ENCODE measurements at regions not wholly inside any gene's neighbourhood (a gene's known extent, or its start where the extent isn't known, plus 50 kb on each side); places are given as distances from the start of the nearest gene placed in this dataset.

GRCh38 chrX:107571296-107571998 is 56.9 kb upstream of the PRPS1 start:
- no peak overlapping the region for H2BK5ac ChIP-seq (ENCODE audit: low read length)
- H3K27me3 ChIP-seq (ENCODE audit: control insufficient read depth in 3 of 3, insufficient read depth in 3 of 3, low read depth in 1 of 3, low read length in 3 of 3): no peaks in the 10 kb centered on the region
- no peak overlapping the region for H2AK5ac ChIP-seq (ENCODE audit: low read depth, low read length)
- H3K36me3 ChIP-seq (replicated peaks in 1 of 2; ENCODE audit: control insufficient read depth in 2 of 2, insufficient read depth in 2 of 2, low read length in 2 of 2): no peaks in the 10 kb centered on the region
- H3K79me1 ChIP-seq (ENCODE audit: low read depth, low read length): no peaks in the 10 kb centered on the region
- no peak overlapping the region for H2AFZ ChIP-seq (ENCODE audit: low read length)
- no peak overlapping the region for H3K14ac ChIP-seq (ENCODE audit: low read length)
- H2BK120ac ChIP-seq (ENCODE audit: low read depth, low read length): no peak overlapping the region
- H2BK15ac ChIP-seq (ENCODE audit: low read length): no peak overlapping the region
- no peak overlapping the region for H3K4me2 ChIP-seq (ENCODE audit: insufficient read depth, low read length, poor library complexity, severe bottlenecking)
- no peak overlapping the region for H3K23ac ChIP-seq (ENCODE audit: low read depth, low read length, poor library complexity)
- H3K9me3 ChIP-seq (replicated peaks in 1 of 2; ENCODE audit: control insufficient read depth in 2 of 2, insufficient read depth in 1 of 2, low read depth in 1 of 2, low read length in 2 of 2): no peaks in the 10 kb centered on the region
- no peak overlapping the region for H4K91ac ChIP-seq (ENCODE audit: low read depth, low read length, poor library complexity)
- no peak overlapping the region for H2BK12ac ChIP-seq (ENCODE audit: low read length)
- no peak overlapping the region for H3K4me3 ChIP-seq (ENCODE audit: low read length in 2 of 2)
- no peak overlapping the region for H3K9ac ChIP-seq (ENCODE audit: low read depth, low read length, poor library complexity)
- H3K27ac ChIP-seq (replicated peaks; ENCODE audit: low read length): no peak overlapping the region
- no peak overlapping the region for H3K4ac ChIP-seq (ENCODE audit: low read length)
- no peak overlapping the region for H3K18ac ChIP-seq (ENCODE audit: low read length)
- DNase-seq (ENCODE audit: low spot score): no peak
- H3K4me1 ChIP-seq (ENCODE audit: control insufficient read depth in 2 of 2, insufficient read depth in 1 of 2, low read depth in 1 of 2, low read length in 2 of 2): peaks cover 0 to 2% of the 10 kb centered on the region in 2 donors
- no CpG with 5 or more reads among the region's 9 CpGs for WGBS, 2 donors (ENCODE audit: extremely low coverage in 2 of 2, insufficient read length in 2 of 2, insufficient replicate concordance in 1 of 2)
- no peak overlapping the region for H4K8ac ChIP-seq (ENCODE audit: low read depth, low read length)

GRCh38 chrX:107573016-107573415 is 55.3 kb upstream of the PRPS1 start:
- Histone ChIP-seq H2AK5ac (ENCODE audit: low read depth, low read length) (no peak overlapping the region), H2BK120ac (ENCODE audit: low read depth, low read length) (no peak overlapping the region), H3K18ac (ENCODE audit: low read length) (no peak overlapping the region), H2BK12ac (ENCODE audit: low read length) (no peak overlapping the region), H3K4me2 (ENCODE audit: insufficient read depth, low read length, poor library complexity, severe bottlenecking) (no peak overlapping the region), H2AFZ (ENCODE audit: low read length) (no peak overlapping the region), H3K27ac (replicated peaks; ENCODE audit: low read length) (no peak overlapping the region), H3K36me3 (replicated peaks in 1 of 2; ENCODE audit: control insufficient read depth in 2 of 2, insufficient read depth in 2 of 2, low read length in 2 of 2) (peaks cover 0 to 2% of the 10 kb centered on the region in 2 donors), H3K79me1 (ENCODE audit: low read depth, low read length) (no peaks in the 10 kb centered on the region), H3K9me3 (replicated peaks in 1 of 2; ENCODE audit: control insufficient read depth in 2 of 2, insufficient read depth in 1 of 2, low read depth in 1 of 2, low read length in 2 of 2) (no peaks in the 10 kb centered on the region), H4K91ac (ENCODE audit: low read depth, low read length, poor library complexity) (no peak overlapping the region), H3K27me3 (ENCODE audit: control insufficient read depth in 3 of 3, insufficient read depth in 3 of 3, low read depth in 1 of 3, low read length in 3 of 3) (no peaks in the 10 kb centered on the region), H3K4me3 (ENCODE audit: low read length in 2 of 2) (no peak overlapping the region), H3K4me1 (ENCODE audit: control insufficient read depth in 2 of 2, insufficient read depth in 1 of 2, low read depth in 1 of 2, low read length in 2 of 2) (no peaks in the 10 kb centered on the region), H3K23ac (ENCODE audit: low read depth, low read length, poor library complexity) (no peak overlapping the region), H2BK5ac (ENCODE audit: low read length) (no peak overlapping the region), H2BK15ac (ENCODE audit: low read length) (no peak overlapping the region), H3K4ac (ENCODE audit: low read length) (no peak overlapping the region), H3K14ac (ENCODE audit: low read length) (no peak overlapping the region), H4K8ac (ENCODE audit: low read depth, low read length) (no peak overlapping the region), H3K9ac (ENCODE audit: low read depth, low read length, poor library complexity) (no peak overlapping the region)
- DNase-seq (ENCODE audit: low spot score): no peak
- no CpG with 5 or more reads among the region's 7 CpGs for WGBS, 2 donors (ENCODE audit: extremely low coverage in 2 of 2, insufficient read length in 2 of 2, insufficient replicate concordance in 1 of 2)

- H4K91ac ChIP-seq (ENCODE audit: low read depth, low read length, poor library complexity): no peak overlapping the region
- no peak overlapping the region for H3K23ac ChIP-seq (ENCODE audit: low read depth, low read length, poor library complexity)
- no peak overlapping the region for H4K8ac ChIP-seq (ENCODE audit: low read depth, low read length)
- H2BK120ac ChIP-seq (ENCODE audit: low read depth, low read length): no peak overlapping the region
- H2BK15ac ChIP-seq (ENCODE audit: low read length): no peak overlapping the region
- H3K79me1 ChIP-seq (ENCODE audit: low read depth, low read length): no peaks in the 10 kb centered on the region
- no peaks in the 10 kb centered on the region for H3K4me1 ChIP-seq (ENCODE audit: control insufficient read depth in 2 of 2, insufficient read depth in 1 of 2, low read depth in 1 of 2, low read length in 2 of 2)
- H3K4me2 ChIP-seq (ENCODE audit: insufficient read depth, low read length, poor library complexity, severe bottlenecking): no peak overlapping the region
- no peak for DNase-seq (ENCODE audit: low spot score)
- no peak overlapping the region for H3K9ac ChIP-seq (ENCODE audit: low read depth, low read length, poor library complexity)
- H2AFZ ChIP-seq (ENCODE audit: low read length): no peak overlapping the region
- no peak overlapping the region for H3K4me3 ChIP-seq (ENCODE audit: low read length in 2 of 2)
- H3K36me3 ChIP-seq (replicated peaks in 1 of 2; ENCODE audit: control insufficient read depth in 2 of 2, insufficient read depth in 2 of 2, low read length in 2 of 2): peaks cover 0 to 2% of the 10 kb centered on the region in 2 donors
- H3K27ac ChIP-seq (replicated peaks; ENCODE audit: low read length): no peak overlapping the region
- no peak overlapping the region for H2AK5ac ChIP-seq (ENCODE audit: low read depth, low read length)
- no peak overlapping the region for H2BK12ac ChIP-seq (ENCODE audit: low read length)
- no peak overlapping the region for H2BK5ac ChIP-seq (ENCODE audit: low read length)
- no CpG with 5 or more reads among the region's 3 CpGs for WGBS, 2 donors (ENCODE audit: extremely low coverage in 2 of 2, insufficient read length in 2 of 2, insufficient replicate concordance in 1 of 2)
- no peak overlapping the region for H3K14ac ChIP-seq (ENCODE audit: low read length)
- H3K18ac ChIP-seq (ENCODE audit: low read length): no peak overlapping the region
- no peaks in the 10 kb centered on the region for H3K9me3 ChIP-seq (replicated peaks in 1 of 2; ENCODE audit: control insufficient read depth in 2 of 2, insufficient read depth in 1 of 2, low read depth in 1 of 2, low read length in 2 of 2)
- H3K4ac ChIP-seq (ENCODE audit: low read length): no peak overlapping the region
- no peaks in the 10 kb centered on the region for H3K27me3 ChIP-seq (ENCODE audit: control insufficient read depth in 3 of 3, insufficient read depth in 3 of 3, low read depth in 1 of 3, low read length in 3 of 3)
Measured at GRCh38 chrX:107574054-107574683, 54.1 kb upstream of the PRPS1 start.

- H3K9me3 ChIP-seq (replicated peaks in 1 of 2; ENCODE audit: control insufficient read depth in 2 of 2, insufficient read depth in 1 of 2, low read depth in 1 of 2, low read length in 2 of 2): no peaks in the 10 kb centered on the region
- no peak overlapping the region for H3K14ac ChIP-seq (ENCODE audit: low read length)
- H3K23ac ChIP-seq (ENCODE audit: low read depth, low read length, poor library complexity): no peak overlapping the region
- H4K8ac ChIP-seq (ENCODE audit: low read depth, low read length): no peak overlapping the region
- DNase-seq (ENCODE audit: low spot score): no peak
- H3K4me2 ChIP-seq (ENCODE audit: insufficient read depth, low read length, poor library complexity, severe bottlenecking): no peak overlapping the region
- no peak overlapping the region for H2AFZ ChIP-seq (ENCODE audit: low read length)
- no peak overlapping the region for H2BK5ac ChIP-seq (ENCODE audit: low read length)
- no peak overlapping the region for H3K27ac ChIP-seq (replicated peaks; ENCODE audit: low read length)
- H3K4me3 ChIP-seq (ENCODE audit: low read length in 2 of 2): no peak overlapping the region
- no peaks in the 10 kb centered on the region for H3K4me1 ChIP-seq (ENCODE audit: control insufficient read depth in 2 of 2, insufficient read depth in 1 of 2, low read depth in 1 of 2, low read length in 2 of 2)
- no peak overlapping the region for H3K9ac ChIP-seq (ENCODE audit: low read depth, low read length, poor library complexity)
- no peak overlapping the region for H2BK120ac ChIP-seq (ENCODE audit: low read depth, low read length)
- no peak overlapping the region for H3K4ac ChIP-seq (ENCODE audit: low read length)
- no peaks in the 10 kb centered on the region for H3K79me1 ChIP-seq (ENCODE audit: low read depth, low read length)
- H4K91ac ChIP-seq (ENCODE audit: low read depth, low read length, poor library complexity): no peak overlapping the region
- H2AK5ac ChIP-seq (ENCODE audit: low read depth, low read length): no peak overlapping the region
- no peaks in the 10 kb centered on the region for H3K27me3 ChIP-seq (ENCODE audit: control insufficient read depth in 3 of 3, insufficient read depth in 3 of 3, low read depth in 1 of 3, low read length in 3 of 3)
- H2BK12ac ChIP-seq (ENCODE audit: low read length): no peak overlapping the region
- H2BK15ac ChIP-seq (ENCODE audit: low read length): no peak overlapping the region
- H3K18ac ChIP-seq (ENCODE audit: low read length): no peak overlapping the region
- peaks cover 0 to 2% of the 10 kb centered on the region in 2 donors for H3K36me3 ChIP-seq (replicated peaks in 1 of 2; ENCODE audit: control insufficient read depth in 2 of 2, insufficient read depth in 2 of 2, low read length in 2 of 2)
Measured at GRCh38 chrX:107574711-107575110, 53.6 kb upstream of the PRPS1 start.
